ENCODE measurements at regions not wholly inside any gene's neighbourhood (a gene's known extent, or its start where the extent isn't known, plus 50 kb on each side); places are given as distances from the start of the nearest gene placed in this dataset.

DNA sequence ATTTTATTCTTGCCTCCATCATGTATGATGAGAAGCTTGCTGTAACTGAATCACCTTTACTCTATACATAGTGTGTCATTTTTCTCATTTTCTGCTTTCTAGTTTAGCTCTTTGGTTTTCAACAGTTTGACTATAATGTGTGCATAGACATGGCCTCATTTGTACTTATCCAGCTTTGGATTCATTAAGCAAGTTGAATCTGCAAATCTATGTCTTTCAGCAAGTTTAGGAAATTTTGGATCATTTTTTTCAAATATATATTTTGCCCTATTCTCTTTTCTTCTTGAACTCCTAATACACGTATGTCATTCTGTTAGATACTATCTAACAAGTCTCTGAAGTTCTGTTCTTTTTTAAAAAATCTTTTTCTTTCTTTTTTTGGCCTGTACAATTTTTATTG, 57.8 kb downstream of the PRLHR start:
- no peak for DNase-seq

DNA sequence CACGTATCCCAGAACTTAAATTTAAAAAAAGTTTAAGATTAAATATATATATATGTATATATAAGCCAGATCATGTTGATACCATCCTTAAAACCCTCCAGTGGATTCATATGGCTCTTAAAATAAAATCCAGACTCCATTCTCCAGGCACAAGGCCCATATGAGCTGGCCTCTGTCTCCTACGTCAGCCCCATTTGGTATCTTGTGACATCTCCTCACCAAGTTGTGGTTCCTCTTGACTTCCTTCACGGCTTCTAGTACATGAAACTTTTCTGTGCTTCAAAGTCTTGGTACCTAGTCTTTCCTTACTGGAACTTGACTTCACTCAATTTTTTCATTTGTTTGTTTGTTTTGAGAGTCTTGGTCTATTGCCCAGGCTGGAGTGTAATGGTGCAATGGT, 61.3 kb downstream of the PRLHR start:
- DNase-seq: no peak

DNA sequence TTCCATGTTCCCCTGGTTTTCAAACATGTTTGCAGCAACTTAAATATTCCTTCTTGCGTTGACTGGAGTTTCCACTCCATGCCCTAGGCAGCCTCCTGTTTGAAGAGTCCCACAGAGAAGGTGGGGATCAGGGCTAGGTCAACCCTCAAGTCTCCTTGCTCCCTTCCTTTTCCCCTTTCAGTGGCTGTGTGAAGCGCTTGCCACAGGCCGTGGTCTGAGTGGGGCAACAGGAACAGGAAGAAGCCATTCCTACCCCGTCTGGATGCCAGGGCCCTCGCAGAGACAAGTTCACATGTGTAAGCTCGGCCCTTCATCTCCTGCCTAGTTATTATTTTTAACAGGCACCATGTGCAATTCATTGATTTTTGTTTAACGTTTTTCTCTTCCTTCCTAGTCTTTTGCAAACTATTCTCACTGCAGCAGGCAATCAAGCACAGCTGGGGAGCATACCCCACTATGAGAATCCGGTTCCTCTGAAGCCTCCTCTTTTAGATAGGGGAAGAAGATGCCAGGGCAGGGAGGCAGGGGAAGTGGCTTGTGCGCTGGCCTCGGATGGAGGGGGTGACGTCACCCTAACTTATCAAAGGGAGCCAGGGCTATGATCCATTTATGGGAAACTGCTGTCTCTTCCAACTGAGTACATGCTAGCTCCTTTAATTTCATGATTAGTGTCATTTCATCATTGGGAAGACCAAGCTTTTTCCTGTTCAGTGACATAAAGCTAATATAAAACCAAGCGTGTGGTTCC, 64.2 kb downstream of the PRLHR start:
- DNase-seq: peak; percentile 53

DNA sequence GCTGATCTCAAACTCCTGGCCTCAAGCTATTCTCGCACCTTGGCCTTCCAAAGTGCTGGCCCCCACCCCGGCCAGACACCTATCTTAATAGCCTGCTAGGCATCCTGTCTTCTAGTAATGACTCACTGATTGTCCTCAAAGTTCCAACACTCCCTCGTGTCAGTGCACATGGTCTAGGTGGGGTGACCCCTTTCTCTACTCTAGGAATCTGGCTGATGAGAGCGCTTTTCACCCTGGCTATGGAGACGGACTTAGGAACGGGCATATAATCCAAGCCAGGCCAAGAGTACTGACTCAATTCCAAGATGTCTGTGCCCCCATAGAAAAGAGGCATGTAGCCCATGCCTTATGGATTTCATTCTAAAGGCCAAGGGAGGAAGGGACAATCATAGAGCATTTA, 67.0 kb downstream of the PRLHR start:
- DNase-seq: no peak

DNA sequence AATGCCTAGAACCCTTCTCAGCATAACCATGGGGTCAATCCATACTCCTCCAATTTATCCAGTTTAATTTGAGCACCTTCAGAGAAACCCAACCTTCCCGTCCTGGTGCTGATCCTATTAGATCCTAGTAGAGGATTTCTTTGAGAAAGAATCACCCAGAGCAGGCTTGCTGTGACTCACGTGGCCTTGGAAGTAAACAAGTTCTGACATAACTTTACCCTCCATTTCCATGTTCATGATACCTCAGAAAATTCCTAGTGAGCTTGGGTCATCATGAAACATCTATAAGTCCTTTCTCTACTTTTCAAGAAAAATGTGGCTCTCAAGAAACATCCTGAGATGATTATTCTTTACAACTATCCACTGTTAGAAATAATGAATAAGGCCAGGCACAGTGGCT, 71.7 kb downstream of the PRLHR start:
- no peak for DNase-seq

DNA sequence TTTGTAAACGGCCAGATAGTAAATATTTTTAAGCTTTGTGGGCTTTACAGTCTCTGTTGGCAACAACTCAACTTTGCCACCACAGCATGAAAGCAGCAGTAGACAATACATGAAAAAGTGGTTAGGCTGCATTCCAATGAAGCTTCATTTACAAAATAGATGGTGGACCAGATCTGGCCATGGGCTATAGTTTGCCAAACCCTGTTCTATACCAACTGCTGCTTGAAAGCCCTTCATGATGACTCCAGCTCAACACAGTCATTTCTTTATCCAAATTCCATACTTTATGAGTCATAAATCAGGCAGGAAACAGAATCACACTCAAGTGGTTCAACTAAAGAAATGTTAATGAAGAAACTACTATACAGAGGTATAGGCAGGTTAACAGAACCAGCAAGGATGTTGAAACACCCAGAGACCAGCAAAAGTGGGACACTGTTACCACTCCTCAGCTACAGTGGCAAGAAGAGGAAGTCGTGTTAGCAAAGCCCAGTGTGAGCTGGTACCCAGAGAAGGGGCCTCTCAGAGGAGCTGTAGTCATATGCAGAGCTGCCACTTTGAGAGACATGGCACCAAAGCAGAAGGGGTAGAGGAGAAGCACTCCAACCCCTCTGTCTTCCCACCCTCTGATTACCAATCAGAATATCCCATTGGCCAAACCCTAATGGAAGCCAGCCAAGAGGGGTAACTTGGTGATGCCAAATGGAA, 72.5 kb downstream of the PRLHR start:
- DNase-seq: no peak

DNA sequence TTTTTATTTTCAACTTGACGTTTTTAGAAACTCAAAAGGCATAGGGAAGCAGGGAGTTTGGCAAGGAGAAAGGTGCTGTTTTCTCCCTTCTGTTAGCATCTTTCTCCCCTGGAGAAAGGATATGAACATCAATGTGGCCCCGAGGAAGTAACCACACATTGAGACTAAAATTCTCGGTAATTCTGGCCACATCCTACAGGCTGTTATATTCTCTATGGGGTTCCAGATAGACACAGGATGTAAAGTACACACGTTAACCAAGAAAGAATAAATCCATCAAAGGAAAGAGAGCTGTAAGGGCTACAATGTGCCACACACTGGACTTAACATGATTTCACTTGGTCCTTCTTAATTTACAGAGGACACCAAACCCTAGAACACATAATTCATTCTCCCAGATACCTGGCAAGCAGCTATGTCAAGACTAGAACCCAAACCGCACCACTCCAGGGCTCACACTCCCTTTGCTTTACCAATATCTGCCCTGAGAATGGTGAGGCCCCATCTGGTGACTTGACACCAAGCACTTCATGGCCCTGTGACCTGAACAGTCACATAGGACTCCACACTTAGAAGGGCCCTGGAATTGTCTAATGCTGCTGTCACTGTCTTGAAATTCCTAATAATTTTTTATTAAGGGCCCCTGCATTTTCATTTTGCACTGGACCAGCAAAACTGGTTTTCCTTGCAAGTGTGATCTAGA, 73.9 kb downstream of the PRLHR start:
- no peak for DNase-seq

DNA sequence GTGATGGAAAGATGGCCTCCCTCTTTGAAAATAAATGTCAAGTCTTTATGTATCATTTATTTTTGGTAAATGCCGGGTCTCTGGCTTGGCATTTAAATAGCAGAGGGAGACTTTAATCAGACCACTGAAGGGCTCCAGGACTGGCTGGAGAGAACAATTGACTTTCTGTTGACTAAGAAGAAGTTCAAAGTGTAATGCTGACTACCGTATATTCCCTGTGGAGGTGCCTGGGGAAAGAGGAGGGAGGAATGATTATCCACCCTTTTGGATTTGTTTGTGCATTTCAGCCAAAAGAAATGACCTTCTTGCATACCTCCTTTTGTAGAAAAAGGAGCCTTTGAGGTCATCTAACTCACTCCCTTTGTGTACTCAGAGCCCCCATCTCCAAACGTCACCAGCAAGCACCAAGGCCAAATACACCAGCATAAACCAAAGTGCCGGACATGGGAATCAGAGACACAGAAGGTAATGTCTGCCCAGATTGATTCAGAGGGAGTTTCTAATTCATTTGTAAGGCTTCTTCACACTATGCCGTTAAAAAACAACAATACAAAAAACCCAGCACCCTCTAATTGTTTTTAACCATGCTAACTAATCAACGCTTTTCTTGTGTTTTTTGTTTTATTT, 75.2 kb downstream of the PRLHR start:
- no peak for DNase-seq

DNA sequence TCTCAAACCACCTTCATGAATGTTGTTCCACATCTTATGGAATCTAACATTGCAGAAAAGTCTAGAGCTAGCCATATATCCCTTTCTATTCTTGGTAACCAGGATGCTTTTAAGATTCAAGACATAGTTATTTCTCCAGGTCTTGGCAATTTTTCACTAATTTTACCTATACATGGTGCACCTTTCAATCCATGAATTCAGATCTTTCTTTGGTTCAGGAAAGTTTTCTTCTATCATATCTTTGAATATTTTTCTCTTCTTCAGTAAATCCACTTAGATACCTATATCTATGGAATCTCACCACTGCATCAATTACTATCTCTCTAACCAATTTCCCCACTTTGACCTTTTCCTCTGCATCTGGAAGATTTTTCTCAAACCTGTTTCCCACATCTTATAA, 77.4 kb downstream of the PRLHR start:
- no peak for DNase-seq

DNA sequence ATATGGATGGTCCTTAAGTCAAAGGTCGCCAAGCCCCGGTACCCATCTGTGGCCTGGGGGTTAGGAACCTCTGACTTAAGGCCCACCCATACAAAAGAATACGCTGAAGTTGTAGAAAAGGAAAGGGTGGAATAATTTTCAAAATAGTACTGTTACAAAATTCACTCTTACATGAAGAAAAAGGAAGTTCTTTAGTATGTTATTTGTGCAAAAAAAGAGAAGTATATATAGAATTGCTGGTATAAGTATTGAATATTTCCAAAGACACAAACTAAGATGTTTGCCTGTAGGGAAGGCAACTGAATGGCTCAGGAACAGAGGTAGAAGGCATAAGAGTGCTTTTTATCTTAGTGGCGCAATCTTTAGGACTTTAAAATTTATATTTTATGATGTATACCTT, 78.7 kb downstream of the PRLHR start:
- DNase-seq: no peak

DNA sequence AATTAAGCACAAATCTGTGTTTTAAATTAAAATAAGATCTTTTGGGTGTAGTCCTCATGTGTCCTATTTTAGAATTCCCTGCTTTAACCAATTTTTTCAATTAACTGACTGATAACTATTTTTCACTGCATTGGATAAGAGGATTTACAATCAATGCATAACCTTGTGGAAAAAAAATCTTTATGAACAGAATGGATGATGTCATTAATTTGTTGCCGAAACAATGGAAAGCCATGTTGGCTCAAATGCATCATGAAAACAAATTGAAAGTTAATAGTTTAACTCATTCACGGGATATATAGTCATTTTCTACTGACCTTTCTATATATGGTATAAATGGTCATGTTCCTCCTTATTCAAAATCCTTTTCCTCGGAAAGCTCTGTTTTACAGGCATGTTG, 82.3 kb downstream of the PRLHR start:
- no peak for DNase-seq

DNA sequence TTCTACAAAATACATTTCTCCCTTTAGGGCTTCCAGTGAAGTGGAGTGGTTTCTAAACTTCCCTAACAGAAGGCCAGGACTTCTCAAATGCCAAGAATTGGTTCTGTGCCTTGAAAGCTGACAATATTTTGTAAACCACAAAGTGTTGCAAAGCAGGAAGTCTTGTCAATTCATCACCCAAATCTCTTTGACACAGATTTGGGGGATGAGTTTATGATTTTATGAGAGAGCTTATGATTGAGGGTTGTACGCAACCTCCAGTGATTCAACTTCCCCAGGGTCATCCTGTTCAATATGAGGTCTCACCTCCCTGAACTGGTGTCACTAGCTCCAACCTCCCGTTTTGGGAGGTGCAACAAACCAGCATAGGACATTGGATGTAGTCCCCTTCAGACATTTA, 83.7 kb downstream of the PRLHR start:
- no peak for DNase-seq

DNA sequence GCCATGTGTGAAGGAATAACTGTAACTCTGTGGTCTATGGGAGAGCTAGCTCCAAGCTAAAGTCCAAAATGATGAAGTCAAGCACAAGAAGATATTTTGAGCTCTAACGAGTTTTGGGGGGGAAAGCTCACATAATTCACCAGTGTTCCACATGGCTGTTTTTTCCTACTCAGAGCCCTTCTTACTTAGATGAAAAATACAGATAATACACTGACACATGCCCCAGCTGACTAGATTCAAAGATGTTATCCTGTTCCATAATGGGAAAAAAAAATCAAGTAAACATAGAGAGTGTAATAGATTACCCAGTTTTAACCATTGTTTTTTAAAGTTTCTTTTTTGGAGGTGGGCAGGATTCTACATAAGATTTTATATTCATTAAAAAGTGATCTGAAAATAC, 86.6 kb downstream of the PRLHR start:
- DNase-seq: no peak

DNA sequence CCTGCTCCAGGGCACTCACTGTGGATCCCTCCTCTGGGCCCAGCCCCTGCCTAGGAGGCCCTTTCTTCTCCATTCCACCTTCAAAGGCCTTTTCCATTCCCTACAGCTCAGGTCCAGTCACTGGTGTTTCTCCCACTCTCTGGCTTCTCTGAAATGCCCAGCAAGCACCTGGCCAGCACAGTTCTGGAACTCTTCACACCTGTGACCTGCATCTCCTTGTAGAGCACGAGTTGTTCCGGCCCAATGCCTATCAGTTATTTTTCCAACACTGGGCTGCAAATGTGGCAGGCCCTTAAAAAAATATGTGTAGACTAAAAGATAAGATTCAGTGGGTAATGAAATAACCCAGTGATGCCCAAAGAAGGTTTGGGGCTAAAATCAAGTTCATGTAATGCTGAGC, 87.1 kb downstream of the PRLHR start:
- DNase-seq: no peak

DNA sequence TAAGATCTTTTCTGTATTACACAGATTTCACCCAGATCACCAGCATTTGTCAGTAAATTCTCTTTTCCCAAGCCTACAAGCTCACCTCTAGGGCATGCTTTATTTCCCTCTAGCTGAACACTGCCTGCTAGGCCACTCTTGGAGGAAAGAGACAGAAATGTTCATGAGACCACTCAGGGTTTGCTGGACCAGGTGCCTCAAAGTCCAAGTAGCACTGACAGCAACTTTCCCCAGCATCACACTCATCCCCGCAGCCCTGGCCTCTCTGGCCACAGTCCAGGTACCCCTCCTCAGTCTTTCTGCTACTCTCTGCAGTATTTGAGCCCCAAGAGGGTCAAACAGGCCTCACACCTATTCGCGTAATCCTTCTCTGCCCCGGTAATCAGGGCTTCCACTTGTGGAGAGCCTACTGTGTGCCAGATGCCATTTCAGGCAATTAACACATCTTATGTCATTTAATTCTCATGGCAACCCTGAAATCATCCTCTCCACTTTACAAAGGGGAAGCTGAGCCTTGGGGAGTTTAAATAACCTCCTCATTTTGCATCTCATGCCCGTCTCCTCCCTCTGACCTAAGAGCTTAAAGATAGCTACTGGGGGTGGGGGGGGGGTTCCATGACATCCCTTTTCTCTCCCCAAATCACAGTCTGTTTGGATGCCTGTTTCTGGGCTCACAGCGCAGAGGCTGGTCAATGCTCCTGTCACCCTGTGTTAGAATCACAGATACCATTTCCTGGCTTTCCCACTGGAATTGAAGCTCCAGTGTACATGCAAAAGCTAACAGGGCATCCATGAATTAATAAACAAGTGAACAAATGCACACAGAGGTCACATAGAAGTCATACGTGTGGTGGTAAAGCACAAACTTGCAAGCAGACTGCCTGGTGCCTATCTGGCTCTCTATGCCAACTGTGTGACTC, 88.5 kb downstream of the PRLHR start:
- DNase-seq: no peak

DNA sequence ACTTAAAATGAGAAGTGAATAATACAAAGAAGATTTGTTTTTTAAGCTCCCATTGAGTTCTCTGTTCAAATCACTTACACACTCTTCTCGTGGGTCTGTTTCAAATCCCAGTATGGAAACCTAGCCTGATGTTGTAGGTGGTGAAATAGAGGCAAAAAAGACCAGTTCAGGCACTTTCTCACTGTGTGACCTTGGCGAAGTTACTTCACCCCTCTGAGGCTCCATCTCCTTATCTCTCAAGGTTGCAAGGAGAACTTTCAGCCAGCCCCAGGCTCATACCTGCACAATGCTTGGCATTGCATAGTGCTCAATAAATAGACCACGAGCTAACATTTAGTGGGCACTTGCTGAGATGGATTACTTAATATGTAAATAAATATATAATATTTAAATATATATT, 90.1 kb downstream of the PRLHR start:
- DNase-seq: no peak

DNA sequence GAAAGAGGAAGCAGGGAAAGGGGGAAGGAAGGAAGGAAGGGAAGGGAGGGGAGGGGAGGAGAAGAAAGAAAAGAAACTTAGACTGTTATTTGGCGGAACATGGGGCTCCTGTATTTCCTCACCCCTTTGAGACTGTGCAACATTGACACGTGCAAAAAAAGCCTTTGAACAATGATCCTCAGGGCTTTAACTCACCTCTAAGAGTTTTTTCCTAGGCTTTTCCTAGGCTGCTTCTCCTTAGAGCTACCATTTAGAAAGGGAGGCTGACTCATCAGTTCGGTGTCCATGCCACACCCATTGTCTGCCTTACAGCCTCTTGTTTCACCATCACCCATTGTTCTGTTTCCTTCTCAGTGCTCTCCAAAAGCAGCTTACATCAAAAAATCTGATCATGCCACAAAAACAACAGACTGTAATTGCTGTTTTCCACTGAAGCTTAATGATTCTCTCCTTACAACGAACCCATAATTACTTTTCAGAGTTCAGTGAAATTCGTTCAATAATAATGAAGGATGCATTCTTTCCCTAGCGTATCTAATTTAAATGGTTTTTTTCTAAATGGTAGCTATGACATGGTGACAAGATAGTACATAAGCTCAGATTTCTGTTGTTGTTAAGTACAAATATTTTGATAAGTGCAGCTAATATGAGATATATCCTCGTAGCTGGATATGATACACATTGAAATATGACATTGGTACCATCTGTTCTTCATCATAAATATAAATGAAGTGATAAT, 90.8 kb downstream of the PRLHR start:
- peak; percentile 18 for DNase-seq

DNA sequence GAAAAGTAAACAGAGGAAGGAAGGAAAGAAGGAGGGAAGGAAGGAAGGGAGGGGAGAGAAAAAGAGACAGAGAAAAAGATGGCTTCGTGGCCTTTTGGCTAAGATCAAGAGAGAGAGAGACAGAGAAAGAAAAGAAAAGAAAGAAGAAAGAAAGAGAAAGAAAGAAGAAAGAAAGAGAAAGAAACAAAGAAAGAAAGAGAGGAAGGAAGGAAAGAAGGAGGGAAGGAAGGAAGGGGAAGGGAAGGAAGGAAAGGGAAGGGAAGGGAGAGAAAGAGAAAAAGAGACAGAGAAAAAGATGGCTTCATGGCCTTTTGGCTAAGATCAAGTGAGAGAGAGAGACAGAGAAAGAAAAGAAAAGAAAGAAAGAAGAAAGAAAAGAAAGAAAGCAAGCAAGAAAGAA, 91.4 kb downstream of the PRLHR start:
- DNase-seq: no peak

DNA sequence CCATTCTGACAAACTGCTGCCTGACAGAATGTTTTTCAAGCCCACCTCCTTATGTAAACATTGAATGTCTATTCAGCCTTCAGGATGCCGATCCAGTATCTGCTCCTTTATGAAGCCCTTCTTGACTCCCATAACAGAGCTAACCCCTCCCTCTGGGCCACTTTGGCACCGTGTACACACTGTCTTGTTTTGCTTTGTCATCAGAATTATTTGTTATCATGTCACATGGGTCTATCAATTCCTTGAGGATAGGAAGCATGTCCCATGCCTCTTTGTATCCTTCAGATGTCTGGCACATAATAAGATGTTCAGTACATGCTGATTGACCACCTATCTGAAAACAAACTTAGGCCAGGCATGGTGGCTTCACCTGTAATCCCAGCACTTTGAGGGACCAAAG, 92.3 kb downstream of the PRLHR start:
- no peak for DNase-seq

DNA sequence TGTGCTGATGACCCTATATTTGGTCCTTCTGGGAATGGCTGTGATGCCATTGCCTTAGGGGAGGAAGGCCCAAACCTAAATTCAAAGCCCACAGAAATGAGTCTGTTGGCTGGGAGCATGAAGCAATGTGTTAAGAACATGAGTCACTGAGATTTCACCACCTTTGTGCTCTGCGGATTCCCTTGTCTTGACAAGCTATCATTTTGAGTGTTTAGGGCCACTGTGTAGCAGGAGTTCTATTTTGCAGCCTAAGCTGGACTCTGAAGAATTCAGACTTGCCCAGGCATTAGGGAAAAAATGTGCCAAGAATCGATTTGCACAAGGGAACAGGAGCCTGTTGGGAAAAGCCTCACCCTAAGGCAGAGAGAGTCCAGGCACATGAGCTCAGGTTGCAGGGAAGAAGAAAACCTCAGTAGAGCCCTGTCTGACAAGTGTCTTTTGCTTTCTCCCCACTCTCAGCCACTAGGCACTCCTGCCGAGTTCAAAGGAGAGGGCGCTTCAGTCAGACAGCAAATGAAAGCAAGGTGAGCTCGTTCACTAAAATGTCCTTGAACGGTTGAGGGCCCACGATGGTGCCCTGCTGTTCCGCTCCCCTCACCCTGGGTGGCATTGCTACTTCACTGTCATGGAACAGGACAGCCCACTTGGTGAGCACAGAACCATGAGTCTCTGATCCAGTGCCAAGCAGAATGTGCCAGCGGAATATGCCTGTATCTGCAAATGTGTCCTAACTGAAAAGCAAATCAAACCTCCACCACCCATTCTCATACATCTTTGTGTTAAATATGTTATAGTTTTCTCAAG, 93.6 kb downstream of the PRLHR start:
- no peak for DNase-seq

DNA sequence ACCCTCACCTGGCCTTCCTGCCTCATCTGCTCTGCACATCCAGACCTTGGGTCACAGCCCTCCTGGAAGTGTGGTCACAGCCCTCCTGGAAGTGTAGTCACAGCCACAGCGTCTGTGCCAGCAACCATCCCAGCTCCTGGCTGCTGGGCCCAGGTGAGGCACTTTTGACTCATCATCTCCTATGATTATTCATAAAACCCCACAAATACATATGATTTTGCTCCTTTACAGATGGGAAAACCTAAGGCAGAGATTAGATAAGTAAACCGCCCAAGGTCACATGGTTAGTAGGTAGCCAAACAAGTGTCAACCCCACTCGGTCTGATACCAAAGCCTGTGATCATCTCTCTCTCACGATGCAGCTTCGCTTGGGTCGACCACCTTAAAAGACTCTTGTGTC, 94.3 kb downstream of the PRLHR start:
- DNase-seq: no peak

All from CD4-positive, alpha-beta T cell treated with Interferon gamma for 1 hour (primary cell).